KBM-7 (cell line): ENCODE measurements at regions not wholly inside any gene's neighbourhood (a gene's known extent, or its start where the extent isn't known, plus 50 kb on each side); places are given as distances from the start of the nearest gene placed in this dataset.
"Not testable (repeated sequence)": the region's sequence is repeated elsewhere in the genome, so short reads cannot be mapped to it uniquely, and the experiment has no call there.

Source experiments
- DNase-seq: peaks from one replicate; pipeline ENCODE4 v3.0.0-alpha.2; 2015
- in situ Hi-C: fragments of 300-500 bp; cut with MboI; formaldehyde crosslinking; loops from 2 replicates; pipeline ENCODE4 v1.14.3; 2020; ENCODE audit warnings: low sequenced_read_pairs, low pct_unique_long_range_greater_than_20kb, mixed read lengths

- in situ Hi-C loops = no loop called here
- DNase-seq = no peak
Measured at GRCh38 chr1:238962941-238963340, 423.4 kb upstream of the CHRM3 start.

- DNase-seq = no peak
- in situ Hi-C loops = no loop called here
Measured at GRCh38 chr1:238961790-238962189, 424.6 kb upstream of the CHRM3 start.

- DNase-seq = no peak
- in situ Hi-C loops = no loop called here
Measured at GRCh38 chr1:238960071-238960470, 426.3 kb upstream of the CHRM3 start.

- in situ Hi-C loops = no loop called here
- no peak for DNase-seq
Measured at GRCh38 chr1:238955934-238956333, 430.4 kb upstream of the CHRM3 start.

- DNase-seq = no peak
Measured at GRCh38 chr1:238954865-238955264, 431.5 kb upstream of the CHRM3 start.

GRCh38 chr1:238953448-238954010, 432.8 kb upstream of the CHRM3 start:
- in situ Hi-C loops = no loop called here

More at GRCh38 chr1:238954865-238955264, 431.5 kb upstream of the CHRM3 start:
- in situ Hi-C loops = no loop called here

GRCh38 chr1:238951809-238952208, 434.6 kb upstream of the CHRM3 start:
- DNase-seq = peak; percentile 53
- in situ Hi-C loops = no loop called here

More at GRCh38 chr1:238953448-238954010, 432.8 kb upstream of the CHRM3 start:
- DNase-seq = no peak

- in situ Hi-C loops = no loop called here
- no peak for DNase-seq
Measured at GRCh38 chr1:238950784-238951183, 435.6 kb upstream of the CHRM3 start.

- DNase-seq = no peak
- in situ Hi-C loops = no loop called here
Measured at GRCh38 chr1:238950017-238950416, 436.4 kb upstream of the CHRM3 start.

GRCh38 chr1:238944028-238944427, 442.3 kb upstream of the CHRM3 start:
- in situ Hi-C loops = no loop called here
- no peak for DNase-seq

GRCh38 chr1:238927899-238928298, 458.5 kb upstream of the CHRM3 start:
- no peak for DNase-seq
- in situ Hi-C loops = no loop called here

GRCh38 chr1:238916828-238917227, 469.5 kb upstream of the CHRM3 start:
- DNase-seq = no peak
- in situ Hi-C loops = no loop called here

GRCh38 chr1:238914346-238914745, 472.0 kb upstream of the CHRM3 start:
- DNase-seq = no peak
- in situ Hi-C loops = no loop called here

GRCh38 chr1:238913210-238913609, 473.2 kb upstream of the CHRM3 start:
- in situ Hi-C loops = no loop called here
- no peak for DNase-seq

GRCh38 chr1:238912148-238912547, 474.2 kb upstream of the CHRM3 start:
- no peak for DNase-seq
- in situ Hi-C loops = no loop called here

- in situ Hi-C loops, DNase-seq: not testable (repeated sequence)
Measured at GRCh38 chr1:238902752-238903151, 483.6 kb upstream of the CHRM3 start.

- no peak for DNase-seq
- in situ Hi-C loops = no loop called here
Measured at GRCh38 chr1:238900334-238900865, 486.0 kb upstream of the CHRM3 start.

- in situ Hi-C loops = no loop called here
- peak; percentile 43 for DNase-seq
Measured at GRCh38 chr1:238898856-238899255, 487.5 kb upstream of the CHRM3 start.

GRCh38 chr1:238895911-238896310, 490.5 kb upstream of the CHRM3 start:
- DNase-seq = no peak
- in situ Hi-C loops = no loop called here

GRCh38 chr1:238892612-238893011, 493.8 kb upstream of the CHRM3 start:
- DNase-seq = no peak
- in situ Hi-C loops = no loop called here

GRCh38 chr1:238861342-238862066, 524.9 kb upstream of the CHRM3 start:
- in situ Hi-C loops = no loop called here
- DNase-seq = no peak
